Esophagus squamous epithelium (tissue), 4 donors: ENCODE measurements at regions not wholly inside any gene's neighbourhood (a gene's known extent, or its start where the extent isn't known, plus 50 kb on each side); places are given as distances from the start of the nearest gene placed in this dataset.

Source experiments
- CTCF ChIP-seq, 6 experiments: fragments of 450-650 bp in 4 of 6; fragments of 200-600 bp in 2 of 6; sonication (generic) in 2 of 6; IDR thresholded peaks; one replicate each; pipeline ENCODE4 v1.5.1; 2016 to 2019; ENCODE audit warnings: antibody characterized with exemption in 6 of 6, mild to moderate bottlenecking in 4 of 6, moderate library complexity in 4 of 6
- POLR2A ChIP-seq, 4 donors: fragments of 450-650 bp; IDR thresholded peaks; one replicate each; pipeline ENCODE4 v1.6.1; 2017; ENCODE audit warnings: antibody characterized with exemption in 4 of 4, mild to moderate bottlenecking in 4 of 4, moderate library complexity in 3 of 4

GRCh38 chr5:124842725-124843595 lies 96.5 kb upstream of the ZNF608 start:
- TF ChIP-seq CTCF (IDR thresholded peaks at IDR 0.05) (no peak), POLR2A (IDR thresholded peaks at IDR 0.05) (no peak)
